ENCODE measurements at regions not wholly inside any gene's neighbourhood (a gene's known extent, or its start where the extent isn't known, plus 50 kb on each side); places are given as distances from the start of the nearest gene placed in this dataset.

- TF ChIP-seq CTCF (IDR thresholded peaks at IDR 0.05) = no peak
- TF ChIP-seq POLR2A (IDR thresholded peaks at IDR 0.05) = no peak
These were observed 51.7 kb upstream of the ATP8A1 start for GRCh38 chr4:42708625-42709024.
